A549 (cell line): ENCODE measurements at regions not wholly inside any gene's neighbourhood (a gene's known extent, or its start where the extent isn't known, plus 50 kb on each side); places are given as distances from the start of the nearest gene placed in this dataset.

Experiments
- CBX8 ChIP-seq: fragments of 200-600 bp; sonication (generic); IDR thresholded peaks from 2 replicates; pipeline ENCODE4 v1.6.1; 2016
- CTCF ChIP-seq: fragments of >200 bp; sonication (Bioruptor Twin); formaldehyde crosslinking; IDR thresholded peaks from 3 replicates; pipeline ENCODE4 v1.5.1; 2016
- E2F6 ChIP-seq: IDR thresholded peaks from 2 replicates; pipeline ENCODE4 v1.6.1; 2012; ENCODE audit warnings: low read depth, borderline replicate concordance
- EHMT2 ChIP-seq: fragments of 200-600 bp; sonication (generic); IDR thresholded peaks from 2 replicates; pipeline ENCODE4 v1.6.1; 2016; ENCODE audit warnings: antibody characterized with exemption, low read depth, mild to moderate bottlenecking, moderate library complexity
- EP300 ChIP-seq, 2 experiments: fragments of >200 bp; sonication (Bioruptor Twin); formaldehyde crosslinking; IDR thresholded peaks; 2 replicates in 1 of 2; 3 replicates in 1 of 2; pipeline ENCODE4 v1.6.1; 2016 to 2017
- FOSL2 ChIP-seq, 2 experiments: fragments of 450-650 bp in 1 of 2; fragments of >200 bp in 1 of 2; sonication (Bioruptor Twin) in 1 of 2; formaldehyde crosslinking; IDR thresholded peaks; 2 replicates each; pipeline versions ENCODE4 v1.5.0 to v1.6.1; 2016 to 2020; ENCODE audit warnings: mild to moderate bottlenecking in 1 of 2, moderate library complexity in 1 of 2
- GATA3 ChIP-seq: IDR thresholded peaks from 2 replicates; pipeline ENCODE4 v1.6.1; 2012; ENCODE audit warnings: borderline replicate concordance
- HOXA7 ChIP-seq: fragments of 250-450 bp; sonication (Bioruptor Pico); IDR thresholded peaks from 2 replicates; pipeline ENCODE4 v1.5.0; 2020; ENCODE audit warnings: mild to moderate bottlenecking, moderate library complexity
- MAX ChIP-seq: IDR thresholded peaks from 2 replicates; pipeline ENCODE4 v1.6.1; 2012
- NFE2L2 ChIP-seq: fragments of 150-350 bp; conservative IDR thresholded peaks from 2 replicates; pipeline ENCODE4 v1.6.1; 2014; ENCODE audit warnings: low read length
- PHF8 ChIP-seq: fragments of 200-600 bp; sonication (generic); IDR thresholded peaks from 2 replicates; pipeline ENCODE4 v1.6.1; 2016; ENCODE audit warnings: low read depth, mild to moderate bottlenecking, antibody characterized with exemption, moderate library complexity, borderline replicate concordance
- POLR2A ChIP-seq: IDR thresholded peaks from 2 replicates; pipeline ENCODE4 v1.6.1; 2012; ENCODE audit warnings: mild to moderate bottlenecking, low read length
- RFX5 ChIP-seq: fragments of 450-650 bp; IDR thresholded peaks from 2 replicates; pipeline ENCODE4 v1.7.1; 2014; ENCODE audit warnings: antibody characterized with exemption, mild to moderate bottlenecking, moderate library complexity
- USF2 ChIP-seq: fragments of 450-650 bp; IDR thresholded peaks from 2 replicates; pipeline ENCODE4 v1.6.1; 2014; ENCODE audit warnings: antibody characterized with exemption

GRCh38 chr3:176214758-176215157 lies 982.5 kb downstream of the TBL1XR1 start:
- TF ChIP-seq HOXA7 (CRISPR knock-in tag): no peak
- TF ChIP-seq CTCF: no peak
- TF ChIP-seq POLR2A: no peak
- TF ChIP-seq E2F6: no peak
- TF ChIP-seq MAX: no peak
- no peak for TF ChIP-seq PHF8
- no peak for TF ChIP-seq EP300 (IDR thresholded peaks at IDR 0.05)
- TF ChIP-seq FOSL2 (IDR thresholded peaks at IDR 0.05): no peak
- no peak for TF ChIP-seq FOSL2 (CRISPR knock-in tag; IDR thresholded peaks at IDR 0.05)
- TF ChIP-seq GATA3: no peak
- no peak for TF ChIP-seq CBX8
- TF ChIP-seq NFE2L2: no peak
- no peak for TF ChIP-seq EHMT2
- TF ChIP-seq USF2: no peak
- no peak for TF ChIP-seq RFX5
